ENCODE measurements at regions not wholly inside any gene's neighbourhood (a gene's known extent, or its start where the extent isn't known, plus 50 kb on each side); places are given as distances from the start of the nearest gene placed in this dataset.
"Not testable (repeated sequence)": the region's sequence is repeated elsewhere in the genome, so short reads cannot be mapped to it uniquely, and the experiment has no call there.

DNA sequence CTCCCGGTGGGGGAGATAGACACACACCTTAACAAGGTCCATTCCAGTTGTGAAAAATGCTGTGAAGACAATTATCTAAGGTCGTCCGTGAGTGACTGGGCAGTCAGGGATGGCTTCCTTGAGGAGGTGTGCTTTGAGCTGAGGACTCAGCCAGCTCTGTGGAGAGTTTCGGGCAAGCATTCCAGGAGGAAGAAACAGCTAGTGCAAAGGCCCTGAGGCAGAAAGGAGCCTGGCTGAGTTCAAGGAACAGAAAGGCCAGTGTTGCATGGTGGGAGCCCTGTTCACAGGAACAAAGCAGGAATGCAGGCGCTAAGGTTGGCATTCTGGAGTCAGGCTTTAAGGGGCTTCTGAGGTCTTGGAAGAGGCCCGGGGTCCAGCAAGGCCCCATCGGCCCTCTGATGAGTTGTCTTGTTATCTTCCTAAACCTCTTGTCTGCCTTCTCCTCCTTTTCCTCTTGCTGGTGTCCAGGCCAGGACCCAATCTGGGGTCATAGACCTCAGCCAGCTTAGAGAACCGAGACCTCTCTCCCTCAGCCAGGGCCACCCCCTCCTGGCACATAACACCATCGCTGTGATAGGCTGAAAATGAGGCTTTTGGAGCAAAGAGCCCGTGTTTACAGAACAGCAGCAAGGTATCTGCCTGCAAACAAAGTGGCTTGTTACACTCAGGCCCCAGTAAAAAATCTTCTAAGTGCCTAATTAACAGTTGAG, 270.2 kb upstream of the MVB12B start:
- no peak for DNase-seq (ENCODE audit: low spot score)

DNA sequence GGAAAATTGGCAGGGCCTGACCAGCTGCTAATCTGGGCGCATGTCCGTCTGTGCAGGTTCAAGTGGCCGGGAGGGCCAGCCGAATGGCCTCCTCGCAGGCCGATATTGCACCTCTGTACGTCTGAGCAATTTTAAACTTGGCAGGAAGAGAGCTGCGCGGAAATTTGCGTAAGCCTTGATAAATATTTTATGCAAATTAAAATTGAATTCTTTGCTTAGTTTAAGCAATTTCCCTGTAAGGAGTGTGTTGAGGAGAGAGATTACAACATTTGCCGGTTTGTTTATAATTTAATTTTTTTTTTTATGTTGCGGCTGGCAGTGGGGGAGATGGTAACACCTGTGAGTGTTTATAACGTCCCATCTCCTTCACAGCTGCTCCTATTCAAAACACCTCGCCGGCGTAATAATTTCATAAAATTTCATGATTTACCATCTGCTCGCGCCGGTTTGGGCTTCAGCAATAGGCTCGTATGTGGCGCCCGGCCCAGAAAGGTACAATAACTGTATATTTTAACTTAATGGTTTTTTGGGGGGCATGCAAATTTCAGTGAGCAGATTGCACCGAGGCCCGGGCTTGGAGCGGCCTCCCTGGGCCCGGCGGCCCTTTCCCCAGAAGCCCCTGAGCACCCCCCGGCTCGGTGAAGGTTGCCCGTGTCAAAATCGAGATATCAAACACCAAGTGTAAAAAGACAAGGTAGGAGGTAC, 269.4 kb upstream of the MVB12B start:
- no peak for DNase-seq (ENCODE audit: low spot score)

DNA sequence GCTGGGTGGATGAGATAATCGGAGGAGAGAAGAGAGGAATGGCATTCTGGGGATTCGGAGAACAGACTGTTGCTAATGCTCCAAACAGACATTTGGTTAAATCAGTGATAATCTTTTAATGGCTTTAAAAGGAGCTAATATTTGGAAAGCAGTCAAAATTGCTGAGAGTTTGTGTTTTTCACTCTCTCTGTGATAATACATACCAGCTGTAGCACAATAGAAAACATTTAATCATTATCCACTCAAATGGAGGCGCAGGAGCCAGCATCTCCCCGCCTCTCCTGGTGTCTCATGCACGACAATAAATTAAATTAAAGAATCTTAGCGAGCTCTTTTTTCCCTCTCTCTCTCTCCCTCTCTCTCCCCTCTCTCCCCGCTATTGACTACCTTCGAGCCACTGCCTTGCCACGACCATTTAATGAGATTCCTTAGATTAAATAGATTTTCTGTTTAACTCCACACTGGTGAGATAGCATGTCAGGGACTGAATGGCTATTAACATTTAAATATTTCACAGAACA, 268.6 kb upstream of the MVB12B start:
- no peak for DNase-seq (ENCODE audit: low spot score)

DNA sequence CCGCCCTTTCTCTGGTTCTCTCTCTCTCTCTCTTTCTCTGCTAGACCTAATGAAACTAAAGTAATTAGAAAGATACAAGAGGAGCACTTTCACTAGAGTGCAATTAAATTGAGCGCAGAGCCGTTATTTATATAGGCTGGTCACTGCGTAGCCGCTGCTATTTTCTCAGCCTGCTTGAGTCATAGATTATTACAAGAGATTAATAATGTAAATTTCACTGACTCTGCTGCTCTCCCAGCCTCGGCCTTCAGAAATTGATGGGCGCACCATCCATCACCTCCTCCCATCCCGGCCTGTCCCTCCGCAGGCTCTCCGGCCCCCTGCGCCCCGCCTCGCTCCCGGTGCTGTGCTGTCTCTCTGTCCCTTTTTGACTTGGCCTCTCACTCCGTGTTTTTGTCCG, 268.0 kb upstream of the MVB12B start:
- no peak for DNase-seq (ENCODE audit: low spot score)

DNA sequence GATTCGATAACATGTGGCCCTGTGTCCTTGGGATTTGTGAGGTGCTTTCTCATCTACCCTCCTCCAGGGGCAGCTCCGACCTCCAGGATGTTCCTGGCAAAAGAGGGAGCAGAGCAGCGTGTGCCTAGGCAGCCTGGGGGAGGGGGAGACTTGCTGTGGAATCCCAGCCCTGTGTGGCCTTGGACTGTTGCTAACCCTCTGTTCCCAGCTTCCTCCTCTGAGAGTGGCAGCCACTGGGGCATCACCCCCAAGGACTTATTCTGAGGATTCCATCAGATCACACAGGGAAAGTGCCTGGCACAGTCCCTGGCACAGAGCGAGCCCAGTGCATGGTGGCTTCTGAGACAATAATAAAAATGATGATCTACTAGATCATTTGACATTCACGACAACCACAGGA, 265.1 kb upstream of the MVB12B start:
- DNase-seq (ENCODE audit: low spot score) = no peak

DNA sequence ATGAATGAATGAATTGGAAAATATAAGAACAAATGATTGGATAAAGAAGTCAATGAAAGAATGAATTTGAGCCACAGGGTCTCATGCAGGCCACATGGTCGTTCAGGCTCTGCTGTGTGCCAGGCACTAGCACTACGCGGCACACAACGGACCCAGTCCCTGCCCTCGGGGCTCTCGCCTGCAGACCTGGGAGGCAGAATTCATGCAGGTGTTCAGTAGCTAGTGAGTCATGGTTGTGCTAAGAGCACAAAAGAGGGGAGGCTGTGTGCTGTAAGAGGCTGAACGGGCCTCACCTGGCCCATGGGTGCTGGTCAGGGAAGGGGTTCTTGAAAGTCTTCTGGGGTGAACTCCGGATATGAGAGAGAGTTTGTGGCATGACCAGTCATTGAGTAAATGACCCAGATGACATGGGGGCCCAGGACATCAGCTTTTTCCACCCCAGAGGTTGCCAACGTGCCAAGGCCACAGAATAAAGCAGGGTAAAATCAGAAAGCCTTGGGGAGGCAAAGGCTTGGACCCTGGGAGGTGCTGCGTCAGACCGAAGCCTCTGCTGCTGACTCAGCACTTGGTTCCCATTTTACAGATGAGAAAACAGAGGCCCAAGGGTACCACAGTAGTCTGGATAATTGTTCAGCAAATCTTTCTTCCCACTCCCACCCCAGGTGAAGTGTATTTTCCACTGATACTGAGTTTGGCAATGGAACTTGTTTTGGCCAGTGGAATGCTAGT, 264.3 kb upstream of the MVB12B start:
- no peak for DNase-seq (ENCODE audit: low spot score)

DNA sequence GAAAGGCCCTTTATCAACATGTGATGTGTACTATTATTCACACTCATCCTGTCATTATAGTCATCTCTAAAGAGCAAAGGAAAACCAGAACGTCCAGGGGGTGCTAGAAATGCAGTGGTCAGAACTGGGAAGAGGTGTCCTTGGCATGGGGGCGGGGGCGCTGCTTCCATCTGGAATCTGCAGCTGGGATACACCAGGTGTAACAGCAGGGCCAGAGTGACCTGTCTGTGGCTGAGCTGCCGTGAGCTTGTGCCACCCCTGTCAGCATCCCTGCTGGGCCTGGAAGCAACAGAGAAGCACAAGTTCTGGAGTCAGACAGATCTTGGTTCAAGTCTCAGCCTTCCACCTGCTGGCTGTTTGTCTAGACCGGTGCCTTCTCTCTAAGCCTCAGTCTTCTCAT, 263.3 kb upstream of the MVB12B start:
- DNase-seq (ENCODE audit: low spot score) = no peak

DNA sequence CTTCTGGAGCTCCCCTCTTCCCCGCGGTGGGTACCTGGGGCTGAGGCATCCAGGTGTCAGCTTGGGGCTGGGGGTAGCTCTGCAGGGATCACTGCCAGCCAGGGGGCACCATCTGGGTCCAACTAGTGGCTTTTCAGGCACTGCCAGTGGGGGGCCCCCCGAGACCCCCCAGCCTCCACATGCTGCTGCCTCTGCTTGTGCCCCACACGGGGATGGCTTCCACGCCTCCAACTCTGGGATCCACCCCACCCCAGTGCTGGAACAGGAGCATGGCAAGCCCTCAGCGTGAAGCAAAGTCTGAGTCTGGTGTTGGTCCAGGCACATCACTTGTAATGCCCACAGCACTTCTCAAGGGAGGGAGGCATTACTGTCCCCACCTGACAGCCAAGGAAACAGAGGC, 260.5 kb upstream of the MVB12B start:
- no peak for DNase-seq (ENCODE audit: low spot score)

DNA sequence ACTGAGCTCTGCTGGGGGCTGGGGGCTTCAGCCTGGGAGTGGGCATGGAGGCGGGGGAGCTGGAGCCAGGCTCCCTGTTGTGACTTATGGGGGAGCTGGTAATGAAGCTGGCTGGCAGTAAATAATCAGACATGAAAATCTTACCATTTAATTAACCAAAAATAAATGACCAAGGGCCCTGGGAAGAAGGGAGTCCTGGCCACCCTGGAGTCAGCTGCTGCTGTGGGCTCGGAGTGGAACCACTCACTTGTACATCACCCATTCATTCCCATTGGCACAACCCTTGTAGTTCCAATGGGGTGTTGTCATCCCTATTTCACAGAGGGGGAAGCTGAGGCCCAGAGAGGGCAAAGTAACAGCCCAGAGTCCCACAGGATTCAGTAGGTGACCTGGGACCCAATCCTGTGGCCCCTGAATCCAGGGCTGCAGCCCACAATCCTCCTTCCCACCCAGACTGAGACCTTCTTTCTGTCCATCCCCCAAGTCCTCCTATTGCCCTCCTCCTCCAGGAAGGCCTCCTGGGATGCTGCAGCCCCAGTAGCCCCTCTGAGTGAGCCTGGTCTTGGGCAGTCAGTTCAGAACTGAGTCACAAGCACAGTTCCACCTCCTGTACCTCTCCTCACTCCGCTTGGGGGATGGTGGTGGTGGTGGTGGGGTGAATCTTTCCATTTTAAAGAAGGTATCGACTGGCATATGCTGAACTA, 259.4 kb upstream of the MVB12B start:
- DNase-seq (ENCODE audit: low spot score) = no peak

DNA sequence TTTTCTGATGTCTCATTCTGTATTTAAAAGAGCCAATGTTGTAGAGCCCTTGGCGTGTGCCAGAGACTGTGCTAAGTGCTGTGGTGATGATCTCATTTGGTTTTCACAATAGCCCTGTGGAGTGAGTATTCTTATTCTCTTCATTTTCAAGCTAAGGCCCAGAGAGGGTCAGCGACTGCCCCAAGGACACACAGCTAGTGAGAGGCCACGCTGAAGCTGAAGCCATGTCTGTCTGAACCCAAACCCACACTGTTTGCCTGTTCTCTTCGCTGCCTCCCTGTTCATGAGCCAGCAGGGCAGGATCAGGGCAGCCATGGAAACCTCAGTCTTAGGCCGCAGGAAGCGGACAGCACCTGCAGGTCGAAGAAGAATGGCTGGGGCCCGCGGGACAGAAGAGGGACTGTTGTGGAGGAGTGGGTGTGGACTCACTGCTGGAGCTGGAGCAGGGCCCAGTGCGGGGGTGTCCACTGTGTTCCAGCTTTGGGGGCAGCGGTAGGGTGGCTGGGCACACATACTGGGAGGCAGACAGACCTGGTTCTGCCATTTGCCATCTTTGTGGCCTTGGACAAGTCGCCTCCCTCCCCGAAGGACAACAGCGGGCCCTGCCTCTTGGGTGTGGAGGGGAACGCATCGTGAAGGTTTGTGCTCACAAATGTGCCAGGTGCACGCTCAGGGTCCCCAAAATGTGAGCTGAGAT, 257.9 kb upstream of the MVB12B start:
- no peak for DNase-seq (ENCODE audit: low spot score)

DNA sequence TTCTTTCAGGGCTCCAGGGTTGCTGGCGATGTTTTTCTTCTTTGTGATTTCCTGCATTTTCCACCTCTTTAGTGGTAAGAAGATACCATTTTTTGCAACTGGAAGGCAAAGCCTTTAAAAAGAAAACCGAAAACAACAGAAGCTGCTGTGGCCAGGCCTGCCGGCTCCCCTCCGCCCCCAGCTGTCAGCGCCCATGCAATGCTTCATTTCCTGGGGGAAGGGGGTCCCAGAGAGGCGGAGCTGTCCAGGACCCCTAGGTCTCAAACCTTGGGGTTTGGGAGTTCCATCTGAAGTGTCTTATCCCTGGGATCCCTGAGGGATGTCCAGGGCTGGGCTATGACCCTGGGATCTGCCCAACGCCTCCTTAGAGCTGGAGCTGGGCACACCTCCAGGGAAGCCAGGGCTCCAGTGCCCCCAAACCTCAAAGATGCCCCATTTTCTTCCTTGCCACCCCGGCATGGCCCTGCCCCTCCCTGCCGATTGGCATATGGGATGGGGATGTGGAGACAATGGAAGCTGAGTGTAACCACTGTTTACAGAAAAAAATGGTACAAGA, 257.2 kb upstream of the MVB12B start:
- DNase-seq (ENCODE audit: low spot score) = no peak

DNA sequence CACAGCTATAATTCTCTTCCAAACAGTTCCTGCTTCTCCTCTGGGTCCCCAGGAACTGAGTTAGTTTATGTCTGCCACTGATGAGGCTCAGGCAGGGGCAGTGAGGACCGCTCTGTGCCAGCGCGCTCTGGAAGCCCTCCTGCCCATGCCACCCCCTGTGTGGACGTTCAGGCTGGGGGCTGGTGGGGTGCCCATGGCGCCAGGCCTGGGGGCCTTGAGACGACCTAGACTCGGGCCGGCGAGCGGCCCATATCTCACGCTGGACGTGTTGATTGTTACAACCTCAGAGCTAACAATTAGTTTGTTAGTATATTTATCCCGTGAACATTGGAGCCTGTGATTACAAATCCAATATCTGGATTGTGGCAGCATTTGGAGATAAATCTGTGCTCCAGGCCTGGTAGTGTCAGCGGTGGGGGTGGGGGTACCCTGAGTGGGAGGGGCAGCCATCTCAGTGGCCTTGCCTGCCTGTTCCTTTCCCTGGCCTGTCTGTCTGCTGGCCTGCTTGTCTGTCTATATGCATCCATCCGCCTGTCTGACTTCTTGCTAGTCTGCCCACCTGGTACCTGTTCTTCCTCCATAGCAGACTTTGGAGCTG, 256.5 kb upstream of the MVB12B start:
- no peak for DNase-seq (ENCODE audit: low spot score)

DNA sequence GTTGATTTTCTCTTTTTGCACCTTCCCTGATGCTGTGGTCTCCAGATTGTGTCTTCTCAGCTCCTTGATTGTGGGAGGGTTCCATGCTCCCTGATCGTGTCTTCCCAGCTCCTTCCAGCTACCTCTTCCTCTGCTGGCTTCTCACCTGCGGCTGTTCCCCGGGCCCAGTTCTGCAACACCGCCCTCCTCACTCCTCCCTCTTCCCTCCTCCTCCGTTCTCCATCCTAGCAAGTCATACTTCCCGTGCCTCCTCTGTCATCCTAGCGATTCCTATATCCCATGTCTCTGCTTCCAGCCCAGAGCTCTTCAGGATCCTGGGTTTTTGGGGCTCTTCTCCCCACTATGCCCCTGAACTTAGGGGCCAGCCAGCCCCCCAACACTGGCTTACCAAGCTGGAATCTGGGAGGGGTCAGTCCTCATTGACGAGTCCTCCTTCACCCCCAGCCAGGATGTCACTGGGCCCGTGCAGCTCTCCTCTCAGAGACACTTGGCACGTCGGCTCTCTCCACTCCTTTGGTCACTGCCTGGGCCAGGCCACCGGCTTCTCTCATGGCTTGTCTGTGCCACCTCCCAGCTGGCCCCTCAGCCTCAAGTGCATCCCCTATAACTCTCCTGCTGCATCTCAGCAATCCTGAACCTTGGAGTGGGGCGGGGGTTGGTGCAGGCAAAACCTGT, 255.4 kb upstream of the MVB12B start:
- DNase-seq (ENCODE audit: low spot score) = no peak

DNA sequence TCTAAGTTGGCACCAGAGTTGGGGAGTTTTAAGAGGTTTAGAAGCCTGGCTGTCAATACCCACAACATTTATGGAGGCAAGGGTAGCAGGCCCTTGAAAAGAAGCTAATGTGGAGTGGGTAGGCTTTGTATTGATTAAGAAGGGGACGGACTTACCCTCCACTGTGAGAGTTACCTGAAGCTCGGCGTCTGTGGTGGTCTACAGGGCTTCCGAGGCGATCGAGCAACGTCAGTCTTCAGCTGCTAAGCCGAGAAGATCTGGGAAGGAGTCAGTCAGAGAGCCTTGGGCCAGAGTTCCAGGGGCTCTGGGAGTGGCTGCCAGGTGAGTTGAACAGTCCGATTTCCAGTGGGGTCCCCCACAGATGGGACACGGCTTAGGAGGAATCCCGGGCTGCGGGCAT, 249.0 kb upstream of the MVB12B start:
- not testable (repeated sequence) for DNase-seq (ENCODE audit: low spot score)

DNA sequence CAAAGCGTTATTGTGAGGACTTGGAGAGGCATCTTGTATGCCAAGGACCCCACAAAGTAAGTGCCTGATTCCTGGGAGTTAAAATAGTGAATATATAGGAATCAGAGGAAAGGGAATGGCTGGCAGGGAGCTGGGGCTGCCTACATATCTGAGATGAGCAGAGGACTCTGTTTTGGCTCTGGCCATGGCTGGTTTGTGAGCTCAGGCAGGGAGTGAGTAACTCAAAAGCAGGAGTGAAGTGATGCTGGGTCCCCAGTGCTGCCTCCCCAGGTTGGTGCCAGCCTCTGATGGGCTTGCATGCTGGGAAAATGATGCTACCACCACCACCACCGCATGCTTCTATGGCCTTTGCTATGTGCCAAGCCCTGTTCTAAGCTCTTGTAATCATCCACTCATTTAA, 246.0 kb upstream of the MVB12B start:
- DNase-seq (ENCODE audit: low spot score) = no peak

DNA sequence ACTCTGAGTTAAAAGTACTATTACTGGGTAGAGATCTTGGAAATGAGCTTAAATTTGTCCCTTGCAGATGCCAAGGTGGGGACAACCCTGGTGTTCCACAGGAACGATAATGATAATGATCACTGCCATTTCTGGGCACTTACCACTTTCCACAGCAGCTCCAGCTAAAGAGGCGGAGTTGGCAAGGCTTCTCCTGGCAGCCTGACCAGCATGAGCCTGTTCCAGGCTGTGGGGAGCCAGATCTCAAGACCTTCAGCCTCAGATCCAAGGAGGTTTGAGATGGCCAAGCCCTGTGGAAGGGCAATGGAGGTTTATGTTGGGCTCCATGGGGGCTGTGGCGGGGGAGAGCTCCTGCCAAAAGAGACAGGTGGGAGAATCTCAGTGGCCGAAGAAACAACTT, 244.9 kb upstream of the MVB12B start:
- peak; percentile 40 for DNase-seq (ENCODE audit: low spot score)

DNA sequence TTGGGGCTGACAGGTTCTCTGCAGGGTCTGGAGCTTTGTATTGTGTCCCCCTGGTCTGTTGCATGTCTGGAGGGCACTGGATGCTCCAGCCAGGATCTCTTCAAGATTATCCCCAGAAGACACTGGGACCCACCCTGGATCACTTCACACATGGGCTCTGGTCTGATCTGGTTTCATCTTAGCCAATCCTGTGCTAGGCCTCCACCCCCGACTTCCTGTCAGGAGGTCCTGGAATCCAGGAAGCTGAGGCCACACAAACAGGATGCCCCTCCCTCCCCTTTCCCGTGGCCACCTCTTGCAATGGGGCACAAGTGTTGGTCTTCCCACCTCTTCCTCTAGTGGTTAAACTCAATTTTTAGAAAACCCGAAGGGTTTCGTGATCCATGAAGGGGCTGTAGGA, 242.6 kb upstream of the MVB12B start:
- DNase-seq (ENCODE audit: low spot score) = no peak

DNA sequence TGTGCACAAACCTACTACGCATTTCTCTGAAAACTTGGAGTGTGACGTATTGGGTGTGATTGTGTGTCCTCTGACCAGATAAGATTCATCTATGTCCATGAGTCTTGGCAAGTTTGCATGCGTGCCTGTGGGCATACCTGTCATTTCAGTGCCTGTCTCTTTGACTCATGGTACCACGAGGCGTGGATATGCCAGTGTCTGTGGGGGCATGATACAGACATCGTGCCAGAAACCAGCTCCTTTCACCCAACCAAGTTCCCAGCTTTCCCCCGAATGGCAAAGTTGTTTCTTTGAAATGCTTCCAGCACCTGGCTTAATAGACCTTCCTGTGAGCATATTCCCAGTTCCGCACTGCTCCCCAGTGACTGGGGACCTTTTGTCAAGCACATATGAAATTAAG, 241.9 kb upstream of the MVB12B start:
- DNase-seq (ENCODE audit: low spot score) = no peak

DNA sequence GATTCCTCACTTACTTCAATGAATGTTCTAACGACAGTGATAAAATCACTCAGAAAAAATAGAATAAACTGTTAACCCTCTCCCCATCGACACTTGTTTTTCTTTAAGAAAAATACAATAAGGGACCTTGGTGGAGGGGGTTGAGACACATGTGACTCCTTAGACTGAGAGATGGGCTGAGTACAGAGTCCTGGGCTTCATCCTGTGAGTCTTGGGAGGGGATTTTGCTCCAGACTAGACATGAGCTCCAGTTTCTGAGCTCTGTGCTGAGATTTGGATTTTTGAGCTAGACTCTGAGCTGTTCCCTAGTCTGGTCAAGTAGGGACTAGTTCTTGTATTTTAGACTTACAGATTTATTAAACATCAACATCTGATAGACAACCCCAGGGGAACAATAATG, 241.5 kb upstream of the MVB12B start:
- no peak for DNase-seq (ENCODE audit: low spot score)

DNA sequence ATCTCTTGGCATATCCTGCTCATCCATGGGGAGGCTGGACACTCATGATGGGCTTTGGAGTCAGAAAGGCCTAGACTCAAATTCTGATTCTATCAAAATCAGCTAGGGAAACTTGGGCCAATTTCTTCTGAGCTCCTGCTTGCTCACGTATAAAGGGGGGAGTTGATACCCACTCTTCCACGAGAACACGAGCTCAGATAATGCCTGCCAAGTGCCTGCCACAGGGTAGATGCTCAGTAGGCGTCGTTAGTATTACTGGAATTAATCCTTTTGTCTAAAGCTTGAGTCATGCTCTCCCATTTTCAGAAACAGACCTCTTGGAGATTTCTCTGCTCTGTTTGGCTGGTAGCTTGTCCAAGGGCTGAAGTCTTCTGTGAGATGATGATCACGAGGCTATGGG, 238.3 kb upstream of the MVB12B start:
- DNase-seq (ENCODE audit: low spot score) = no peak

DNA sequence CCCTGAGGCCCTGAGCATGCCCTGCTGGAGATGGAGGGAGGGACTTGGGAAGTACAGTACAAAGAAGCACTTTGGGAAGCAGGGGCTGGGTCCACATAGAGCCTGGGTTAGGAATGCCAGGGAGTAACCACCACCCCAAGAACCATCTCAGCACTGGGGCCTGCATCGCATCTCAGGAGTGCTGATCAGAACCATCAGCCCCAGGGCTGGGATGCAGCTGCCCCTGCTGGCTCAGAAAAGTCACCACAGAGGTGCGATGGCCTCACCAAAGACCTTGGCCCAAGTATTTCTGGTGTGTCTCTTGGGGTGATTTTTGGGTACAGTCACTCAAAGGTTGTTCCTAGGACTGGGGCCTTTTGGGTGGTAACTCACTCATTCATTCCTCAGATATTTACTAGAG, 236.8 kb upstream of the MVB12B start:
- no peak for DNase-seq (ENCODE audit: low spot score)

Data from cerebellar cortex (tissue), 1 donor.